CD14-positive monocyte (primary cell): ENCODE measurements at regions not wholly inside any gene's neighbourhood (a gene's known extent, or its start where the extent isn't known, plus 50 kb on each side); places are given as distances from the start of the nearest gene placed in this dataset.

Experiments
- DNase-seq, 3 donors: peaks; one replicate each; pipeline ENCODE4 v3.0.0-alpha.2; 2011 to 2022
- H2AFZ ChIP-seq: 2 replicates; pipeline ENCODE4 v1.6.0; 2012; ENCODE audit warnings: mild to moderate bottlenecking, low read depth, low read length, inconsistent platforms; ENCODE audit not compliant: insufficient read depth, poor library complexity, severe bottlenecking
- H3K27ac ChIP-seq, 2 donors: 1 replicate in 1 of 2; 2 replicates in 1 of 2; pipeline ENCODE4 v1.5.1; 2012 to 2013; ENCODE audit warnings: low read length in 2 of 2, control low read depth in 1 of 2, inconsistent platforms in 1 of 2, low read depth in 1 of 2, mild to moderate bottlenecking in 1 of 2
- H3K27me3 ChIP-seq, 2 donors: one replicate each; pipeline versions ENCODE4 v1.6.0 to v1.6.1; 2011 to 2013; ENCODE audit warnings: low read length in 2 of 2; ENCODE audit not compliant: control insufficient read depth in 2 of 2, insufficient read depth in 2 of 2
- H3K36me3 ChIP-seq, 2 donors: replicated peaks in 1 of 2; 1 replicate in 1 of 2; 2 replicates in 1 of 2; pipeline versions ENCODE4 v1.5.1 to v1.6.1; 2012 to 2013; ENCODE audit warnings: low read length in 2 of 2, control low read depth in 1 of 2, inconsistent platforms in 1 of 2, mild to moderate bottlenecking in 1 of 2; ENCODE audit not compliant: insufficient read depth in 2 of 2, control insufficient read depth in 1 of 2
- H3K4me1 ChIP-seq, 2 donors: 1 replicate in 1 of 2; 2 replicates in 1 of 2; pipeline versions ENCODE4 v1.5.1 to v1.6.1; 2012 to 2013; ENCODE audit warnings: low read length in 2 of 2, control low read depth in 1 of 2, inconsistent platforms in 1 of 2, mild to moderate bottlenecking in 1 of 2, moderate library complexity in 1 of 2; ENCODE audit not compliant: insufficient read depth in 2 of 2, control insufficient read depth in 1 of 2
- H3K4me2 ChIP-seq: replicated peaks from 2 replicates; pipeline ENCODE3; 2012; ENCODE audit warnings: low read length, moderate library complexity, mild to moderate bottlenecking; ENCODE audit not compliant: poor library complexity, severe bottlenecking; ENCODE audit errors: extremely low read depth
- H3K4me3 ChIP-seq, 3 experiments: fragments of 200-600 bp in 1 of 3; sonication (generic) in 1 of 3; replicated peaks in 1 of 3; 1 replicate in 2 of 3; 2 replicates in 1 of 3; pipeline ENCODE4 v1.5.1; 2011 to 2013; ENCODE audit warnings: low read length in 3 of 3, mild to moderate bottlenecking in 3 of 3, control low read depth in 2 of 3, low read depth in 2 of 3, inconsistent platforms in 1 of 3, moderate library complexity in 1 of 3
- H3K79me2 ChIP-seq: 2 replicates; pipeline ENCODE4 v1.6.0; 2012; ENCODE audit warnings: mild to moderate bottlenecking, control low read depth, inconsistent platforms, low read length, moderate library complexity; ENCODE audit not compliant: insufficient read depth
- H3K9ac ChIP-seq: 2 replicates; pipeline ENCODE4 v1.6.0; 2017; ENCODE audit warnings: low read length, mild to moderate bottlenecking; ENCODE audit not compliant: insufficient read depth, poor library complexity, severe bottlenecking
- H3K9me3 ChIP-seq, 2 donors: replicated peaks in 1 of 2; 1 replicate in 1 of 2; 2 replicates in 1 of 2; pipeline versions ENCODE4 v1.5.1 to v1.6.1; 2012 to 2013; ENCODE audit warnings: low read length in 2 of 2, control low read depth in 1 of 2; ENCODE audit not compliant: control insufficient read depth in 1 of 2, insufficient read depth in 1 of 2
- H4K20me1 ChIP-seq: 2 replicates; pipeline ENCODE4 v1.6.0; 2012; ENCODE audit warnings: mild to moderate bottlenecking, low read length, control low read depth, moderate library complexity; ENCODE audit not compliant: insufficient read depth
- H3K27ac Mint-ChIP-seq, 7 donors: one replicate each; pipeline ENCODE4 v1.8.0; 2020; ENCODE audit warnings: mild to moderate bottlenecking in 7 of 7, mixed read lengths in 7 of 7, moderate library complexity in 6 of 7, inconsistent platforms in 2 of 7
- H3K27me3 Mint-ChIP-seq, 3 donors: one replicate each; pipeline ENCODE4 v1.8.0; 2021 to 2022; ENCODE audit warnings: low read depth in 3 of 3, mild to moderate bottlenecking in 3 of 3, mixed read lengths in 3 of 3, moderate library complexity in 3 of 3, inconsistent platforms in 1 of 3
- H3K36me3 Mint-ChIP-seq, 2 donors: one replicate each; pipeline ENCODE4 v1.8.0; 2020; ENCODE audit warnings: mixed read lengths in 2 of 2, inconsistent platforms in 1 of 2, mild to moderate bottlenecking in 1 of 2
- H3K4me1 Mint-ChIP-seq: one replicate; pipeline ENCODE4 v1.8.0; 2020; ENCODE audit warnings: mild to moderate bottlenecking, mixed read lengths
- H3K4me3 Mint-ChIP-seq, 2 donors: one replicate each; pipeline ENCODE4 v1.8.0; 2020; ENCODE audit warnings: mild to moderate bottlenecking in 2 of 2, mixed read lengths in 2 of 2, moderate library complexity in 1 of 2
- H3K9me3 Mint-ChIP-seq, 7 donors: one replicate each; pipeline ENCODE4 v1.8.0; 2020 to 2022; ENCODE audit warnings: mixed read lengths in 7 of 7, mild to moderate bottlenecking in 6 of 7, moderate library complexity in 6 of 7, inconsistent platforms in 2 of 7
- WGBS: methylation state at CpG from one replicate; pipeline ENCODE4 v1.1.5; 2013; ENCODE audit warnings: missing lambda C conversion rate; ENCODE audit not compliant: insufficient coverage; 5-methylcytosine and 5-hydroxymethylcytosine counted together
- intact Hi-C, 2 donors: fragments of 100-400 bp; cut with micrococcal nuclease; formaldehyde crosslinking; loops; one replicate each; pipeline versions ENCODE4 v1.15.0 to v1.15.1; 2023
- TF ChIP-seq, protein P1 (sequence below): fragments of 200-600 bp; IDR thresholded peaks from one replicate; pipeline ENCODE4 v1.8.0; 2022; ENCODE audit warnings: antibody characterized with exemption, mild to moderate bottlenecking

DNA sequence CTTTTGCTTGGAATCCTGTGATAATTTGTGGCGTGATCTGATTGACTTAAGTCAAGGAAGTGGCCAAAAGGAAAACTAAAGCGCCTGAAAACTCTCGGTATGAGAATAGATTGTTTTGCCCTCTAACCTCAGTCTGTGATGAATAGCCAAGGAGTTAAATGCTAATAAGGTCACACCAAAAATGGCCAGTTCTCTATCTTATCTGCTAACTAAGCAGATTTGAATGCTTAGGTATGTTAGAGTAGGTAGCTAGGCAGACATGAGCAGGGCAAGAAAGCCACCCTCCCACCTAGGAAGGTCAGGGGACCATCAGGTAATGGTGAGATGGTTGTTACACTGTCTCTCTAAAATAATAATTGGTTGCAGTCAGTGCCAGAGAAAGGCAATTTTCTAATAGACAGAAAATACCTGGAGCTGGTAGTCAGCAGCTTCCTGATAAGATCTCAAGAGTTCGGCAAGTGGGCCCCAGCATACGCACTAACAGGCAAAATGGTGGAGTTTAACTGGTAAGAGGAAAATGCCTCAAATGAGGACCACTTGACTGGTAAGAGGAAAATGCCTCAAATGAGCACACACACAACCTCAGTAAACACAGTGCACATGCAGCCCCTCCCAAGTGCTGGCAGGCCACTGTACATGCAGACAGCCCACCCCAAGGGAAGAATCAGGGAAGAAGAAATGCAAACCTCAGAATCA lies 468.4 kb downstream of the MBD2 start:
- TF ChIP-seq, protein P1, sequence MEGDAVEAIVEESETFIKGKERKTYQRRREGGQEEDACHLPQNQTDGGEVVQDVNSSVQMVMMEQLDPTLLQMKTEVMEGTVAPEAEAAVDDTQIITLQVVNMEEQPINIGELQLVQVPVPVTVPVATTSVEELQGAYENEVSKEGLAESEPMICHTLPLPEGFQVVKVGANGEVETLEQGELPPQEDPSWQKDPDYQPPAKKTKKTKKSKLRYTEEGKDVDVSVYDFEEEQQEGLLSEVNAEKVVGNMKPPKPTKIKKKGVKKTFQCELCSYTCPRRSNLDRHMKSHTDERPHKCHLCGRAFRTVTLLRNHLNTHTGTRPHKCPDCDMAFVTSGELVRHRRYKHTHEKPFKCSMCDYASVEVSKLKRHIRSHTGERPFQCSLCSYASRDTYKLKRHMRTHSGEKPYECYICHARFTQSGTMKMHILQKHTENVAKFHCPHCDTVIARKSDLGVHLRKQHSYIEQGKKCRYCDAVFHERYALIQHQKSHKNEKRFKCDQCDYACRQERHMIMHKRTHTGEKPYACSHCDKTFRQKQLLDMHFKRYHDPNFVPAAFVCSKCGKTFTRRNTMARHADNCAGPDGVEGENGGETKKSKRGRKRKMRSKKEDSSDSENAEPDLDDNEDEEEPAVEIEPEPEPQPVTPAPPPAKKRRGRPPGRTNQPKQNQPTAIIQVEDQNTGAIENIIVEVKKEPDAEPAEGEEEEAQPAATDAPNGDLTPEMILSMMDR, result no peak
- Histone ChIP-seq H3K9me3 (no peaks in the 10 kb centered on the region), H3K79me2 (no peaks in the 10 kb centered on the region), H3K4me2 (no peak overlapping the region), H3K27ac (no peak overlapping the region), H2AFZ (no peak overlapping the region), H3K9ac (no peak overlapping the region), H3K36me3 (no peaks in the 10 kb centered on the region), H4K20me1 (no peaks in the 10 kb centered on the region), H3K4me3 (no peak overlapping the region), H3K4me1 (no peaks in the 10 kb centered on the region), H3K27me3 (no peaks in the 10 kb centered on the region)
- 90% methylated on average over 2 of the region's 5 CpGs for WGBS
- intact Hi-C loops, result no loop called here
- Mint-ChIP-seq H3K4me3 (no peak overlapping the region), H3K36me3 (no peaks in the 10 kb centered on the region), H3K27ac (no peak overlapping the region), H3K27me3 (no peaks in the 10 kb centered on the region), H3K4me1 (no peaks in the 10 kb centered on the region), H3K9me3 (peaks cover 0 to 8% (median 0%) of the 10 kb centered on the region in 7 donors)
- no peak for DNase-seq

DNA sequence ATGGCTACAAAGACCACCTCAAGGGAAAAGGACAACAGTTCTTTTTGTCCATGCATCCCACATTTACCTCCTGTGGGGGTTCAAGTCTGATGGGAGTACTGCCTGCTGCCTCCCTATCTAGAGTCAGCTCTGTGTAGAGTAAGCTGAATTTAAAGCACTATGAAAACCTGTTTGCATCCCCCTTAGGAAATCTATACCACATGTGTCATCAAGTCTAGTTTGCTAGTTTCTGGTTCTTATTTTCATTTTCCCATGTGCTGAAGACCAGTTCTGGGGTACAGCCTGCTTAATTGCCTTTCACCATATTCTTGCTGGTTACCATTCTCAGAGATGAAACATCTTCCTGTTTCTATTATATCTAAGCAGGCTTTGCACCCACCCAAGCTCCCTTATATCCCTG lies 470.3 kb downstream of the MBD2 start:
- Mint-ChIP-seq H3K4me3 (no peak overlapping the region), H3K27ac (no peak overlapping the region), H3K36me3 (no peaks in the 10 kb centered on the region), H3K4me1 (no peaks in the 10 kb centered on the region), H3K27me3 (peaks cover 0 to 2% (median 0%) of the 10 kb centered on the region in 3 donors), H3K9me3 (peaks cover 0 to 7% (median 0%) of the 10 kb centered on the region in 7 donors)
- Histone ChIP-seq H3K9ac (no peak overlapping the region), H3K79me2 (no peaks in the 10 kb centered on the region), H3K4me1 (no peaks in the 10 kb centered on the region), H4K20me1 (no peaks in the 10 kb centered on the region), H3K27ac (no peak overlapping the region), H3K4me3 (no peak overlapping the region), H3K27me3 (no peaks in the 10 kb centered on the region), H3K4me2 (no peak overlapping the region), H2AFZ (no peak overlapping the region), H3K9me3 (no peaks in the 10 kb centered on the region), H3K36me3 (no peaks in the 10 kb centered on the region)
- TF ChIP-seq, protein P1, result no peak
- no peak for DNase-seq
- intact Hi-C loops, result no loop called here
